ENCODE measurements at regions not wholly inside any gene's neighbourhood (a gene's known extent, or its start where the extent isn't known, plus 50 kb on each side); places are given as distances from the start of the nearest gene placed in this dataset.

DNA sequence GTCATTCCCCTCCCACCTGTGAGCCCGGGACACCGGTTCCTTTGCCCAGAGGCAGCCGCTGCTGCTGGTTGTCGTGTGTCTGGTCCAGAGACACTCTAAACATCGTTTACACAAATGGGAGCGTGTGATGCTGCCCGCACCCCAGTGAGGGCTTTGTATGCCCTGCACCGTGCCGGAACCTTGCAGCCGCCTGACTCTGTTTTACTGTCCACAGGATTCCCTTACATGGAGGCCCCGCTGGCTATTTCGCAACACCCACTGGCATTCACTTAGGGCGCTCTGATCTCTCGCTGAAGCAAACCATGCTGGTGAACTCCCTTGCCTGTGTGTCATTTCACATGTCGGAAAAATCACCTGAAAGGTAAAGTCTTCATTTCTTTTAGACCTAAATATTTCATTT lies 100.8 kb upstream of the SLC6A6 start:
- intact Hi-C loops (cut with DNase I) = no loop called here

DNA sequence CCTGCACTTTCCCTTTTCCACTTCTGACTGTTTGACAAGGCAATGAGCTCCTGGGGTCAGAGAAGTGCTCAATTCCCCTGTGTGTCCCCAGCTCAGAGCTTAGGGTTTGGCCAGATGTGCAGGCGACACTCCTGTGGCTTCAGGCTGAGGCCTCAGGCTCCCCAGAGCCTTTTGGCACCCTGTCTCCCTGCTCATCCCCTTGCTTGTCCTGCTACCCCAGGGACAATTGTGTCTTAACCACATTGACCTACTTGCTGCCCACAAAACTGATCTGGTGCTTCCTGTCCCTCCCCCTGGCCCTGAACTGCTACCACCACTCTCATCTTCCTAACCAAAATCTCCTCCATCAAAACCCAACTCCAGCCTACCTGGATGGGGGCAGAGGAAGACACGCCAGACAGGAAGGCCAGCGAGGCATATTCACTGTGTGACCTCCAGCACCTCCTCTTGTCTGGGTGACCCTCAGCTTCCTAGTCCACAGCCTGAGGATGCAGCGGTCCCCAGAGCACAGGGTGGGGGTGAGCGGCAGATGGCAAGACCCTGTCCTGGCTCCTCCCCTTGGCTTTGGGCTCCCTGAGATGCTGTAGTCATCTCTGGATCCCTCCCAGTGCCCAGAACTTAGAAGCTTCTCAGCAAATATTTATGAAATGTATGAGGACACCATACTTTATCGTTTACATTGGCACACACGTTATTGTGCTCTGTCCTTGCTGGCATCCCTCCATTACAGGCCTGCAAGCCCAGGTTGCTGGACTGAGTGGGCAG lies 98.9 kb upstream of the SLC6A6 start:
- intact Hi-C loops (cut with DNase I) = no loop called here
- no peak for DNase-seq

More for the DNA sequence above, 100.8 kb upstream of the SLC6A6 start:
- peak in 1 of 42 donors; percentile 26 for DNase-seq

GRCh38 chr3:14304101-14305045 lies 98.0 kb upstream of the SLC6A6 start:
- no peak for DNase-seq
- intact Hi-C loops (cut with DNase I) = no loop called here

DNA sequence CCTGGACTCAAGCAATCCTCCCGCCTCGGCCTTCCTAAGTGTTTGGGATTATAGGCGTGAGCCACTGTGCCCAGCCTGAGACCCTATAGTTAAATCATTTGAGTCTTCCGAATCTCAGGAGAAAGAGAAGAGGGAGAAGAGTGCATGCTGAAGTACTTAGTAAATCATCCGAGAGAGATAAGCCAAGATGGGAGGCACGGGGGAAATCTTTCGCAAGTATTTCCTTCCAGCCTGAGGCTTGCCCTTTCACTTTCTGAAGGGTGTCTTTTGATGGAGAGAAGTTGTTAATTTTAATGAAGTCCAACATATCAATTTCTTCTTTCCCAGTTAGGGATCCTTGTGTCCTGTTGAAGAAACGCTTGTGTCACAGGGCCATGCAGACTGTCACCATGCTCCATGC lies 97.1 kb upstream of the SLC6A6 start:
- intact Hi-C loops (cut with DNase I) = no loop called here
- DNase-seq = no peak

DNA sequence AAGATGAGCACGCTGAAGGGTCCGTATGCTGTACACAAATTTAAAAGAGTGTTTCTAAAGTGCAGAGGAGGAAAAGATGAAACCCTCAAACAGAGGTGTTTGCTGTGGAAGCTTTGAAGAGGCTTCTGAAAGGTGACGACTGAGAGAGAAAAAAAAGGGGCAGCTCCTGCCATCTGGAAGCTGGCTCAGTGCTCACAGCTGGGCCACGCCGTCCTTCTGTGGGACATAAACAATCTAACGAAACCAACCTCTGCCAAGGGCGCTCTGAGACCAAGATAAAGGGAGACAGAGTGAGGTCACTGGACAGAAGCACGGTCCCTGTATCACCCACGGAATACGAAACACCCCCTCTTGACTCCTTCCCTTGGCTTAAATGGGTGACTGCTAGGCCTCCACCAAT lies 96.3 kb upstream of the SLC6A6 start:
- intact Hi-C loops (cut with DNase I) = no loop called here
- no peak for DNase-seq

- DNase-seq = no peak
- intact Hi-C loops (cut with DNase I) = no loop called here
Measured at GRCh38 chr3:14307656-14308302, 94.6 kb upstream of the SLC6A6 start.

DNA sequence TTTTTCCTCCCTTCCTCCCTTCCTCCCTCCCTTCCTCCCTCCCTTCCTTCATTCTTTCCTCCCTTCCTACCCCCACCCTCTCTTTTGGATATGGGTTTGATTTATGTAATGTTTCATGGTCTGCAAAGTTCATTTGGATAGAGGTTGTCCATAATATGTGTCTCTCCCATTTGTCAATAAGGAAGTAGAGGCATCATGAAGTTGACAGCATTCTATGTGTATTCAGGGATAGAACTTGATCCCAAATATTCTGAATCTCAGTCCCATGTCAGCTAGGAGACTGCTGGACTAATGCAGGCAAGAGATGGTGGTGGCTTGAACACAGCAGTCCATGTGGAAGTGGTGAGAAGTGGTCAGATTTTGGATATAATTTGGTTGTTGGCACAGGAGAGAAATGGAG lies 90.7 kb upstream of the SLC6A6 start:
- no peak for DNase-seq
- intact Hi-C loops (cut with DNase I) = no loop called here

GRCh38 chr3:14312375-14312774 lies 90.0 kb upstream of the SLC6A6 start:
- intact Hi-C loops (cut with DNase I) = no loop called here
- no peak for DNase-seq

DNA sequence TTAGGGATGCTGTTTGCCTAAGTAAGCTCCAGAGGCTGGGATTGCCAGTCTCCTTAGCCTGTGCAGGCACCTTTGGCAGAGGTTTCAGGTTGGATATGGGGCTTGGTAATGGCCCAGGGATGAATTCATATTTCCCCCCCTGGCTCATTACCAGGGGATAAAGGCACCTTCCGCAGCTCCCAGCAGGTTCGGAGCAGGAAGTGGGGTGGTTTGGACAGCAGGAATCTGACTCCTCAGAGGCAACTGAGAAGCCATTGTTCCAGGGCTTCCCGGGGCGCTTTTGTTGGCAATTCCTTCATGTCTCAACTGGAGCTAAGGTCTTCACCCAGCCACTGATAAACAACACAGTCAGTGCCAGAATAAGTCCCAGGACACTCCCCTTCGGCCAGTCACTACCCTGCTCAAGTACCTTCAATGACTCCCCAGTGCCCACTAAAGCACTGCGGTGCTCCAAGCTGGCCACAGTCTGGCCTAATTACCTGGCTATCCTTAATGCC lies 85.3 kb upstream of the SLC6A6 start:
- peak in 1 of 42 donors; percentile 4 for DNase-seq

GRCh38 chr3:14318646-14319045 lies 83.8 kb upstream of the SLC6A6 start:
- intact Hi-C loops (cut with DNase I) = no loop called here
- no peak for DNase-seq

More for the DNA sequence above, 85.3 kb upstream of the SLC6A6 start:
- intact Hi-C loops (cut with DNase I) = no loop called here

DNA sequence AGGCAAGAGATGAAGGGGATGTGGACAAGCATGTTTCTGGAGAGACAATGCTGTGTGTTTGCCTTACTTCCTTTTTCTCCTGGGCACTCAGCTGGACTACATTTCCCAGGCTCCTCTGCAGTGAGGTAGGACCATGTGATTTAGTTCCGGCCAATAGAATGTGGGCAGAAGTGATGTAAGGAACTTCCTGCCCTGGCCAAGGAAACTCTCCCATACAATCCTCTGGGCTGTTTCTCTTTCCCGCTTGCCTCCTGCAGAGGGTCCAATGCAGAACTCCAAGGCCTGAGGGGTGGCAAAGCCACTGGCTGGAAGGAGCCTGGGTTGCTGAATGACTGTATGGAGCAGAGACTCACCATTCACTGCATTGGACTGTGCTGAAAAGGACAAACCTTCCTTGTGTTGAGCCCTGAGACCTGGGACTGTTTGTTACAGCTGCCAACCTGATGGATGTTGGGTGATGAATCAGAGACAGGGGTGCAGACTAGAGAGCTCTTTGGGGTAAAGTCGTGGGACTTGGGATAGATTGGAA lies 82.7 kb upstream of the SLC6A6 start:
- intact Hi-C loops (cut with DNase I) = no loop called here

GRCh38 chr3:14320219-14320618 lies 82.2 kb upstream of the SLC6A6 start:
- intact Hi-C loops (cut with DNase I) = no loop called here
- no peak for DNase-seq

More for the DNA sequence above, 82.7 kb upstream of the SLC6A6 start:
- peak in 15 of 42 donors; percentile 12 to 52 (median 26) for DNase-seq

- intact Hi-C loops (cut with DNase I) = no loop called here
- no peak for DNase-seq
Measured at GRCh38 chr3:14322001-14322400, 80.4 kb upstream of the SLC6A6 start.

- intact Hi-C loops (cut with DNase I) = no loop called here
- DNase-seq = no peak
Measured at GRCh38 chr3:14322667-14323295, 79.6 kb upstream of the SLC6A6 start.

DNA sequence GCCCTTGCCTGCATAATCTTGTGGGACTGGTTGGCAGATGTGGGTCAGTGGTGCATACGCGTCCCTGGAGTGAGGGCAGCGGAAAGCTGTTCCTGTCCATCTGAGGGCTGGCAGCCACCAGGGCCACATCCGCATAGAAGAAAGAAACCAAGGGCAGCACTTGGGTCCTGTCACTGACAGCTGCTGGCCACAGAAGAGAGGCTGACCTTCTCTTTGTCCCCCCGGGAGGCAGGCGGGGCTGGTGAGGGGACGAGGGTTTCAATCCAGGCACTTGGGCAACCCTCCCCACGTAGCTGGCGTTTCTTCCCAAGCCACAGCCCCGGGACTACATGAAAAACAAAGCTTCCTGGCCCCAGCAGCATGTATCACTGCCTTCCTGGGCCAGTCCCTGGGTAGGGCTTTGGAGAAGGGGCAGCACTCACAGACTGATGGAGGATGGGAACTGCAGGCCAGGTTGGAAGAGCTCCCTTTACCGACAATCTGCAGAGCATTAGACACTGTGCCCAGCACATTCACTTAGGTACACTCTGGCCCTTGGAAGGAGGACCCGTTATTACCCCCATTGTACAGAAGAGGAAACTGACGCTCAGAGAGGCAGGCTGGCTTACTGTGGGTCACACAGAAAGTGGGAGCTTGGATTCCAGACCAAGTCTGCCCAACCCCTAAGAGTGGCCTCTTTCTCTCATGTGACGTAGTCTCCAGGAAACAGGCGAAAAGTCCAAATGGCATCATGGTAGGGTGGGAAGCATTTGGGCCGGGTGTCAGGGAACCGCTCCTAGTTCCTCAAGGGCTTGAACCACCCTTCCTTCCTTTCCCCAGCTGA lies 78.8 kb upstream of the SLC6A6 start:
- DNase-seq = no peak
- intact Hi-C loops (cut with DNase I) = no loop called here

- DNase-seq = no peak
- intact Hi-C loops (cut with DNase I) = no loop called here
Measured at GRCh38 chr3:14324224-14324944, 78.0 kb upstream of the SLC6A6 start.

DNA sequence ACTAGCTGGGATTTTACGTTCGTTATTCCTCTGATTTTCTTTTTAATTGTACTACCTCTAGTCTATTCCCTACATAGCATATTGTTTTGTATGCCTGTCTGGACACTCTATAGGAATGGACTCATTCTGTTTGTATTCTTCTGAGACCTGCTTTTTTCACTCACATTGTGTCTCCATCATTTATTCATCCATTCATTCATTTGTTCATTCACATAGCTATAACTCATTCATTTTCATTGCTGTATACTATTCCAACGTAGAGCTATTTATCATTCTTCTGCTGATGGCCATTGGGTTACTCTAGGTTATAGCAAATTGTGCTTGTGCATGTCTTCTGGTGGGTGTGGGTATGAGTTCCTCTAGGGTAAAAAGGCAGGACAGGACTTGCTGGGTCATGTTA lies 74.0 kb upstream of the SLC6A6 start:
- DNase-seq = no peak
- intact Hi-C loops (cut with DNase I) = no loop called here
